ENCODE measurements at regions not wholly inside any gene's neighbourhood (a gene's known extent, or its start where the extent isn't known, plus 50 kb on each side); places are given as distances from the start of the nearest gene placed in this dataset.

DNA sequence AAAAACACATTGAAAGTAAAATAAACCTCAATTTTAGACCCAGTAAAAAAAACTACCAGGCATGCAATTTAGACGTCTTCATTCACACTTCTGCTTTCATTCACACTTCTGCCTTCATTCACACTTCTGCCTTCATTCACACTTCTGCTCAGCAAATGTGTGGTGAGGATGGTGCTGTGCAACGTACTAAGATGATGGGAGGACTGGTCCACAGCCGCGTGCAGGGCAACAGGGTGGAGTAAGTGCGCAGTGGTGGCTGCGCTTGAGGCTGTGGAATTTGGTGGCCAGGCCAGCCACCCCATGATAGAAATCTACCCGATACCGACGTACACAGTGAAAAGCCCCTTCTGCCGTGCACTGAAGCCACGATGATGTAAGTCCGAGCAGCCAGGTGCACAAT lies 114.3 kb upstream of the CD93 start:
- H3K36me3 Mint-ChIP-seq (ENCODE audit: low read depth) = no peaks in the 10 kb centered on the region
- TF ChIP-seq, protein P1, sequence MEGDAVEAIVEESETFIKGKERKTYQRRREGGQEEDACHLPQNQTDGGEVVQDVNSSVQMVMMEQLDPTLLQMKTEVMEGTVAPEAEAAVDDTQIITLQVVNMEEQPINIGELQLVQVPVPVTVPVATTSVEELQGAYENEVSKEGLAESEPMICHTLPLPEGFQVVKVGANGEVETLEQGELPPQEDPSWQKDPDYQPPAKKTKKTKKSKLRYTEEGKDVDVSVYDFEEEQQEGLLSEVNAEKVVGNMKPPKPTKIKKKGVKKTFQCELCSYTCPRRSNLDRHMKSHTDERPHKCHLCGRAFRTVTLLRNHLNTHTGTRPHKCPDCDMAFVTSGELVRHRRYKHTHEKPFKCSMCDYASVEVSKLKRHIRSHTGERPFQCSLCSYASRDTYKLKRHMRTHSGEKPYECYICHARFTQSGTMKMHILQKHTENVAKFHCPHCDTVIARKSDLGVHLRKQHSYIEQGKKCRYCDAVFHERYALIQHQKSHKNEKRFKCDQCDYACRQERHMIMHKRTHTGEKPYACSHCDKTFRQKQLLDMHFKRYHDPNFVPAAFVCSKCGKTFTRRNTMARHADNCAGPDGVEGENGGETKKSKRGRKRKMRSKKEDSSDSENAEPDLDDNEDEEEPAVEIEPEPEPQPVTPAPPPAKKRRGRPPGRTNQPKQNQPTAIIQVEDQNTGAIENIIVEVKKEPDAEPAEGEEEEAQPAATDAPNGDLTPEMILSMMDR (IDR thresholded peaks at IDR 0.05) = no peak
- H3K4me1 Mint-ChIP-seq (ENCODE audit: low read depth) = no peaks in the 10 kb centered on the region
- no peak overlapping the region for H3K4me3 Mint-ChIP-seq
- peaks cover 22% of the 10 kb centered on the region for H3K27me3 Mint-ChIP-seq (ENCODE audit: insufficient read depth)
- no peak for DNase-seq
- H3K9me3 Mint-ChIP-seq = no peaks in the 10 kb centered on the region
- no peak overlapping the region for H3K27ac Mint-ChIP-seq

DNA sequence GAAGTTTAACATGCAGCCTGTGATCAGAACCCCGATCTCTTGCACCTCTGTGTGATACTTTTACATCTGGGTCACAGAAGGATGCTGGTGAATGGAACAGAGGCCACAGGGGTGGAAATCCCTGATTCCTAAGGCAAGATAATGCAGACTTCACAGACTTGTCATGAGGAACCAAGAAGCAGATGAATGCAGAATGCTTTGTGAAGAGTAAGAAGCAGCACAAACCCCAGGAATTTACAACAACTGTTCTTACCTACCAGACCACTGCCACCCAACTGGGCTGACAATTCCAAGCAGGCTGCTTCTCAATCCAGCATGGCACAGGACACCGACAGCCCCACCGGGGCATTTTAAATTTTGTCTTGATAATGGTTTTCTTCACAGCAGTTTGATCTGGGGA lies 113.2 kb upstream of the CD93 start:
- H3K36me3 Mint-ChIP-seq (ENCODE audit: low read depth) = no peaks in the 10 kb centered on the region
- peaks cover 14% of the 10 kb centered on the region for H3K27me3 Mint-ChIP-seq (ENCODE audit: insufficient read depth)
- no peak overlapping the region for H3K4me3 Mint-ChIP-seq
- H3K9me3 Mint-ChIP-seq = no peaks in the 10 kb centered on the region
- no peaks in the 10 kb centered on the region for H3K4me1 Mint-ChIP-seq (ENCODE audit: low read depth)
- H3K27ac Mint-ChIP-seq = no peak overlapping the region
- no peak for DNase-seq
- TF ChIP-seq, protein P1 (IDR thresholded peaks at IDR 0.05) = no peak

DNA sequence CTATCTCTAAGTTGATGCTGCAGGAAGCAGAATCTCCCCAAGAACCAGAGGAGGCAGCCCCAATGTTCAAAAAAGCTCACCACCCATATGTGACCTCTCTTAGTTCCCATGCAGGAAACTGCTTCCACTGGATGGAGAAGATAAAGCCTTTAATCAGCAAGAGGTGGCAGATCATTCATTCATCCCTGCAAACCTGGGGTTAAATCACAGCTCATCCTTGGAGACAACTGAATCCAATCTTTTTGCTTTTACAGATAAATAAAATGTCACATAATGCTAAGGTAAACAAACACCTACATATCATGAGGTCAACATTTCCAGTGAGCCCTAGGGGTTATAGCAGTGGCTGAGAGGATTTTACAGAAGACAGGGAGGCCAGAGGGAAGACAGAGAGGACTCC lies 112.7 kb upstream of the CD93 start:
- Mint-ChIP-seq H3K27ac (no peak overlapping the region), H3K36me3 (ENCODE audit: low read depth) (no peaks in the 10 kb centered on the region), H3K9me3 (no peaks in the 10 kb centered on the region), H3K27me3 (ENCODE audit: insufficient read depth) (peaks cover 12% of the 10 kb centered on the region), H3K4me3 (no peak overlapping the region), H3K4me1 (ENCODE audit: low read depth) (no peaks in the 10 kb centered on the region)
- DNase-seq = no peak
- TF ChIP-seq, protein P1 (IDR thresholded peaks at IDR 0.05) = no peak

DNA sequence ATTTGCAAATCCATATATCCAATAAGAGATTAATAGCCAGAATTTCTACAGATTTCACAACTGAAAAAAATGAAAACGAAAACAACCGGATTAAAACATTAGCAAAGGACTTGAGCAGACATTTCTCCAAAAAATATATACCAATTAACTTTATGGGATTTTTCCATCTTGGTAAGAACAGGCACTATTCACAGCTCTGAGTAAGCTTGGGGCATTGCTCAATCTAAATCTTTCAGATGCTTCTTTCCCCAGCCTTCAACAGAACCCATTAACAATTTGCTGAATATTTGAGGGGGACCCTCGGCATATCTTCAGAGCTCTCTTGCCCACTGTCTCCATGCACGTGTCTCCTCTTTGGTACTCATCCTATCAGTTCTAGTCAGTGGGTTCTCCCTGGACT lies 111.7 kb upstream of the CD93 start:
- H3K27ac Mint-ChIP-seq = no peak overlapping the region
- no peaks in the 10 kb centered on the region for H3K36me3 Mint-ChIP-seq (ENCODE audit: low read depth)
- H3K4me1 Mint-ChIP-seq (ENCODE audit: low read depth) = no peaks in the 10 kb centered on the region
- TF ChIP-seq, protein P1 (IDR thresholded peaks at IDR 0.05) = no peak
- peaks cover 10% of the 10 kb centered on the region for H3K27me3 Mint-ChIP-seq (ENCODE audit: insufficient read depth)
- no peak for DNase-seq
- no peaks in the 10 kb centered on the region for H3K9me3 Mint-ChIP-seq
- no peak overlapping the region for H3K4me3 Mint-ChIP-seq

DNA sequence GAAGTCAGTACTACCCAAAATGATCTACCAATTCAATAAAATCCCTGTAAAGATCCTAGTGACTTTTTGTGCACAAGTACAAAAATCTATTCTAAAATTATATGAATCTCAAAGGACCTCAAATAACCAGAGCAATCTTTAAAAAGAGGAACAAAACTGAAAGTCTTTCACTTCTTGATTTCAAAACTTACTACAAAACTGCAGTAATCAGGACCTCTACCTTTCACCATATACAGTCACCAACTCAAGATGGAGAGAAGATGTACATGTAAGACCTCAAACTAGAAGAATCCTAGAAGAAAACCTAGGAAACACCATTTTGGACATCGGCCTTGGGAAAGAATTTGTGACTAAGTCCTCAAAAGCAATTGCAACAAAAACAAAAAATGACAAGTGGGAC lies 109.5 kb upstream of the CD93 start:
- Mint-ChIP-seq H3K4me3 (no peak overlapping the region), H3K27me3 (ENCODE audit: insufficient read depth) (peaks cover 12% of the 10 kb centered on the region), H3K4me1 (ENCODE audit: low read depth) (no peaks in the 10 kb centered on the region), H3K27ac (no peak overlapping the region), H3K9me3 (no peaks in the 10 kb centered on the region), H3K36me3 (ENCODE audit: low read depth) (no peaks in the 10 kb centered on the region)
- TF ChIP-seq, protein P1 (IDR thresholded peaks at IDR 0.05) = no peak
- DNase-seq = no peak

DNA sequence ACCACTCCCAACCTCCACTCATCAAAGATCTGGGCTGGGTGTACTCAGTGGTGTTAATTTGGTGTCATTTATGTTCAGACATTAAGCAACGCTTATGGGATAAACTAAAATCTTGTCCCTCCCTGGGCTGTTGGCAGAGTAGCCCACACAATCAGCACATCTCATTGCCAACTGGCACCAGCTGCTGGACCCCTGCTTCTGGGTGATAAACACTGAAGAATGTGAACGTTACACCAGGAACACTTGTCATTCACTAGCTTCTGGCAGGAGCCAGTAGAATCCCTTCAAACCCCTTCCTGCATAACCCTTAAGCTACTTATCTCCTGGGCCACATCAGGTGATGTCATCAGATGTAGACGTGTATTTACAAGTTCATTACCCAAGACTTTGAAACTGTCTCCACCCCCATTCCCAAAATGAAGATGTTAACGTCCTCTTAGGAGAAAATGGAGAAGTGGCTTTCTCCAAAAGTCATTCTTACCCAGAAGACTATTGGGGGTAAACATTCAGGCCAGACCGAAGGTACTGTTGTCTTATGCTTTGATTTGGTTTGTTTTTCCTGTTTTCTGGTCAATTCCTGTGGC lies 107.8 kb upstream of the CD93 start:
- no peak overlapping the region for H3K4me3 Mint-ChIP-seq
- TF ChIP-seq, protein P1 (IDR thresholded peaks at IDR 0.05) = no peak
- no peaks in the 10 kb centered on the region for H3K4me1 Mint-ChIP-seq (ENCODE audit: low read depth)
- no peaks in the 10 kb centered on the region for H3K36me3 Mint-ChIP-seq (ENCODE audit: low read depth)
- DNase-seq = no peak
- H3K27me3 Mint-ChIP-seq (ENCODE audit: insufficient read depth) = peaks cover 8% of the 10 kb centered on the region
- H3K9me3 Mint-ChIP-seq = no peaks in the 10 kb centered on the region
- H3K27ac Mint-ChIP-seq = no peak overlapping the region
